PC-9 (cell line): ENCODE measurements at regions not wholly inside any gene's neighbourhood (a gene's known extent, or its start where the extent isn't known, plus 50 kb on each side); places are given as distances from the start of the nearest gene placed in this dataset.

Experiments used
- EZH2 ChIP-seq: fragments of 200-600 bp; sonication (generic); IDR thresholded peaks from 2 replicates; pipeline ENCODE4 v1.8.0; 2017; ENCODE audit warnings: antibody characterized with exemption, low read depth
- TF ChIP-seq, protein P1 (sequence below): fragments of 200-600 bp; sonication (generic); conservative IDR thresholded peaks from 2 replicates; pipeline ENCODE4 v1.6.1; 2017; ENCODE audit warnings: mixed run types, antibody characterized with exemption, mild to moderate bottlenecking, moderate library complexity

DNA sequence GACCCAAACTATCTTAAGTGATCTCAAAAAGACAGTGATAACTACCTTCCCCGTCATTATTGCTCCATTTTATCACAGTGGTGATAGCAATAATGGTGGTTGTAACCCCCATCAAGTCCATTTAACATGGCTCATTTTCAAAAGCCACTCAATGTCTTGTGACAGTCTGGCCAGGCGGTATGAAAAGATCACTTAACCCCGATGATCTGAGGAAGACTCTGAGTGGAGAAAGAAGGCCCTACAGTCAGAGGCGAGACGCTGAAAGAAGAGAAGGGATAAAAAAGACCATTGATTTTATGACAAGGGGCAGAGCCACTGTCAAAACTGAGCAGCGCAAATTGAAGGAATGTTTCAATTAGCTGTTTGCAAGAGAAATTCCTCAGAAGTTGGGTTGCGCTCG lies 417.2 kb upstream of the PBX1 start:
- TF ChIP-seq, protein P1, sequence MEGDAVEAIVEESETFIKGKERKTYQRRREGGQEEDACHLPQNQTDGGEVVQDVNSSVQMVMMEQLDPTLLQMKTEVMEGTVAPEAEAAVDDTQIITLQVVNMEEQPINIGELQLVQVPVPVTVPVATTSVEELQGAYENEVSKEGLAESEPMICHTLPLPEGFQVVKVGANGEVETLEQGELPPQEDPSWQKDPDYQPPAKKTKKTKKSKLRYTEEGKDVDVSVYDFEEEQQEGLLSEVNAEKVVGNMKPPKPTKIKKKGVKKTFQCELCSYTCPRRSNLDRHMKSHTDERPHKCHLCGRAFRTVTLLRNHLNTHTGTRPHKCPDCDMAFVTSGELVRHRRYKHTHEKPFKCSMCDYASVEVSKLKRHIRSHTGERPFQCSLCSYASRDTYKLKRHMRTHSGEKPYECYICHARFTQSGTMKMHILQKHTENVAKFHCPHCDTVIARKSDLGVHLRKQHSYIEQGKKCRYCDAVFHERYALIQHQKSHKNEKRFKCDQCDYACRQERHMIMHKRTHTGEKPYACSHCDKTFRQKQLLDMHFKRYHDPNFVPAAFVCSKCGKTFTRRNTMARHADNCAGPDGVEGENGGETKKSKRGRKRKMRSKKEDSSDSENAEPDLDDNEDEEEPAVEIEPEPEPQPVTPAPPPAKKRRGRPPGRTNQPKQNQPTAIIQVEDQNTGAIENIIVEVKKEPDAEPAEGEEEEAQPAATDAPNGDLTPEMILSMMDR: no peak
- no peak for TF ChIP-seq EZH2
